ENCODE measurements at regions not wholly inside any gene's neighbourhood (a gene's known extent, or its start where the extent isn't known, plus 50 kb on each side); places are given as distances from the start of the nearest gene placed in this dataset.
"Not testable (repeated sequence)": the region's sequence is repeated elsewhere in the genome, so short reads cannot be mapped to it uniquely, and the experiment has no call there.

GRCh38 chr9:126057121-126057825, 269.4 kb upstream of the MVB12B start:
- DNase-seq, result no peak

GRCh38 chr9:126058011-126058531, 268.6 kb upstream of the MVB12B start:
- DNase-seq, result no peak

- DNase-seq, result no peak
Observed at GRCh38 chr9:126058591-126058990, 268.0 kb upstream of the MVB12B start.

GRCh38 chr9:126061575-126061974, 265.1 kb upstream of the MVB12B start:
- DNase-seq, result no peak

- no peak for DNase-seq
Observed at GRCh38 chr9:126062158-126062886, 264.3 kb upstream of the MVB12B start.

GRCh38 chr9:126063326-126063725, 263.3 kb upstream of the MVB12B start:
- no peak for DNase-seq

- no peak for DNase-seq
Observed at GRCh38 chr9:126066131-126066530, 260.5 kb upstream of the MVB12B start.

GRCh38 chr9:126067031-126067734, 259.4 kb upstream of the MVB12B start:
- DNase-seq, result no peak

- no peak for DNase-seq
Observed at GRCh38 chr9:126068534-126069230, 257.9 kb upstream of the MVB12B start.

- no peak for DNase-seq
Observed at GRCh38 chr9:126069400-126069955, 257.2 kb upstream of the MVB12B start.

- no peak for DNase-seq
Observed at GRCh38 chr9:126070058-126070655, 256.5 kb upstream of the MVB12B start.

GRCh38 chr9:126071076-126071750, 255.4 kb upstream of the MVB12B start:
- no peak for DNase-seq

GRCh38 chr9:126077656-126078055, 249.0 kb upstream of the MVB12B start:
- not testable (repeated sequence) for DNase-seq

GRCh38 chr9:126080641-126081040, 246.0 kb upstream of the MVB12B start:
- no peak for DNase-seq

- no peak for DNase-seq
Observed at GRCh38 chr9:126081746-126082145, 244.9 kb upstream of the MVB12B start.

GRCh38 chr9:126084008-126084407, 242.6 kb upstream of the MVB12B start:
- DNase-seq, result no peak

- no peak for DNase-seq
Observed at GRCh38 chr9:126084696-126085095, 241.9 kb upstream of the MVB12B start.

- no peak for DNase-seq
Observed at GRCh38 chr9:126085170-126085569, 241.5 kb upstream of the MVB12B start.

GRCh38 chr9:126088336-126088735, 238.3 kb upstream of the MVB12B start:
- no peak for DNase-seq

- DNase-seq, result no peak
Observed at GRCh38 chr9:126089789-126090188, 236.8 kb upstream of the MVB12B start.

GRCh38 chr9:126093771-126094170, 232.9 kb upstream of the MVB12B start:
- no peak for DNase-seq

Data from stimulated activated CD4-positive, alpha-beta T cell treated with anti-CD3 and anti-CD28 coated beads, Interleukin-2, amount 100 ng/mL, for 24 hours (primary cell).